GM12891 (cell line): ENCODE measurements at regions not wholly inside any gene's neighbourhood (a gene's known extent, or its start where the extent isn't known, plus 50 kb on each side); places are given as distances from the start of the nearest gene placed in this dataset.

Source experiments
- POLR2A ChIP-seq: IDR thresholded peaks from 2 replicates; pipeline ENCODE4 v1.6.1; 2011; ENCODE audit warnings: low read depth, low read length, control low read depth
- POLR2AphosphoS5 ChIP-seq: IDR thresholded peaks from 2 replicates; pipeline ENCODE4 v1.6.1; 2011; ENCODE audit warnings: low read depth, low read length, control low read depth
- TAF1 ChIP-seq: IDR thresholded peaks from 2 replicates; pipeline ENCODE4 v1.6.1; 2011; ENCODE audit warnings: low read depth, low read length, control low read depth

- TF ChIP-seq POLR2A (no peak), TAF1 (no peak), POLR2AphosphoS5 (no peak)
Measured at GRCh38 chr14:30195941-30196340, 268.3 kb upstream of the PRKD1 start.
